NAMALWA (cell line): ENCODE measurements at regions not wholly inside any gene's neighbourhood (a gene's known extent, or its start where the extent isn't known, plus 50 kb on each side); places are given as distances from the start of the nearest gene placed in this dataset.

ENCODE experiments used
- DNase-seq: peaks from one replicate; pipeline ENCODE4 v3.0.0-alpha.2; 2015; ENCODE audit warnings: low spot score

DNA sequence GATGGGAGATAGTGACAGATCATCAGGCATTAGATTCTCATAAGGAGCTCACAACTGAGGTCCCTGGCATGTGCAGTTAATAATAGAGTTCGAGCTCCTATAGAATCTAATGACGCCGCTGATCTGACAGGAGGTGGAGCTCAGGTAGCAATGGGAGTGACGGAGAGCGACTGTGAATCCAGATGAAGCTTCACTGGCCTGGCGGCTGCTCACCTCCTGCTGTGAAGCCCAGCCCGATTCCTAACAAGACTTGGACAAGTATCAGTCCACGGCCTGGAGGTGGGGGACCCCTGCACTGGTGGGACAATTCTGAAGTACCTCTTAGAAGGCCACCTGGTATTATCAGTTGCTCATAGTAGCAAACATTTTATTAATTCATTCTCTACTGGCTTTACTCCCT lies 377.9 kb upstream of the ITGA1 start:
- no peak for DNase-seq

DNA sequence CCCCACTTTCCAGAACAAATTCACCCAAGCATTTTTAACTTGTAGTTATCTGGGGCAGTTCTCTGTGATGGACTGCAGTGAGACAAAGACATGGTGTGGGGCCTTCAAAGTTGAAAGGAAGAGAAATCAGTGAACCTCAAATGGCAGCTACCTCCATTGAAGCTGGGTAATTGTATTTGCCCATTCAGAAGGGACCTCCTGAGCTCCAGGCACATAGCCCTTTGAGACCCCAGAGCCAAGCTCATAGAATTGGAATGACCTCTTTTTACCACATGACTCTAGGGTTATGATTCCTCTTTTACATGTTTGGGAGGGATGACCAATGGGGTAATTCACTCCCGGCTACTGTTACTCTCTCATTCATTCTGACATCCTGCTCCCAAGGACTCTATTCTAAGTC lies 368.4 kb upstream of the ITGA1 start:
- no peak for DNase-seq

- DNase-seq, result no peak
These were observed 360.1 kb upstream of the ITGA1 start for GRCh38 chr5:52427615-52428014.

DNA sequence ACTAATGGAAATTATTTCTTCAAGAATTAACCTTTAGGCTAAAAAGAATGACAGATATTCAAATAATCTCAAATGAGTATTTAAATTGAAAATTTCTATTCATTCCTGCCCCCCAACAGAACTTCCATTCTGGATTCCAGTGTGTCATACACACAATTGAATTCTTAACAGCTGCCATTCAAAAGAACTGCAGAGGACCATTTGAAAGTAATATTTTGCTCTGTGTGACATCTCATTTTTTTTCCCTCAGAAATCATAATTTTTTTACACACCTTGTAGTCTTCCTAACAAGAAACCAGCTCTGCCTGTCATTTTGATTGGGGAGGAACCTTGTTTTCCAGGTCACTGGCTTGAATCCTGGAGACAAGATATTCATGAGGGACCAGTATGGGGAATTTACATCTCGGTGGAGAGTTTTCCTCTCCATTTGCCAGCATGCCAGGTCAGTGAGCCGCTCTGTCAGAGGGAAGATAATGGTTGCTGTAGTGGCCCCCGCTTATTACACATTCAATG lies 358.7 kb upstream of the ITGA1 start:
- no peak for DNase-seq

DNA sequence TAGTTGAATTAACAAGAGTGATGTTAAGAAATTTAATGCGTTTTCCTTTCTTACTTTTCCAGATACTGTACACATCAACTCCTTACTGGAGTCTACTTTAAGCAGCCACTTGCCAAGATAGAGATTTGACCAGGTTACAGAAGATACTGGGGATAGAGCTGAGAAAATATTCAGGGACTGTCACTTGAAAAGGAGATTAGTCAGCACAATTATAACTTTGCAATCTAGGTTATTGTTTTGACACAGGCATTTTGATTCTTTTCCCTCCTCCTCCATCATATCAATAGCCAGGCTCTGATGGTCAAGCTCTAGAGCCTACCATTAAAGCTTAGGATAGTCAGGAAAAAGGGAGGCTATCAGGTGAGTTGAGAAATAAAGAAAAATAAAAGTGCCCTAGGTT lies 345.9 kb upstream of the ITGA1 start:
- DNase-seq, result no peak

- DNase-seq, result no peak
These were observed 344.5 kb upstream of the ITGA1 start for GRCh38 chr5:52443187-52443586.

GRCh38 chr5:52448111-52448510 lies 339.6 kb upstream of the ITGA1 start:
- no peak for DNase-seq

DNA sequence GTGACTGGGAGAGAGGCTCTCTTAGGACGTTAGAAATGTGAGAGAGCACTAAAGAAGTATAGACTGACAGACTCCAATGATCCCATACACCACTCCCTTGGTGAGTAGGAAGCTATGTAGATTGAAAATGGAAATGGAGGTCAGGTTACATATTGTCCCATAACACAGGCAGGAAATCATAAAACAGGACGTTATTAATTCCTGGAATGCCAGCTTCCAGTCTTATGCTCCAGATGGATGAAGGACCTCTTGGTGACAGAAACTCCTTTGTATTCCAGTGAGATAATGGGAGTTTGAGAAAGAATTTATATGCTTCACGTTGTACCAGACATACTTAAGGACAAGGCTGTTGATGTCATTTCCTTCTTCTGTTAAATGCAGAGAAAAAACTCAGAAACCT lies 338.2 kb upstream of the ITGA1 start:
- DNase-seq, result no peak

DNA sequence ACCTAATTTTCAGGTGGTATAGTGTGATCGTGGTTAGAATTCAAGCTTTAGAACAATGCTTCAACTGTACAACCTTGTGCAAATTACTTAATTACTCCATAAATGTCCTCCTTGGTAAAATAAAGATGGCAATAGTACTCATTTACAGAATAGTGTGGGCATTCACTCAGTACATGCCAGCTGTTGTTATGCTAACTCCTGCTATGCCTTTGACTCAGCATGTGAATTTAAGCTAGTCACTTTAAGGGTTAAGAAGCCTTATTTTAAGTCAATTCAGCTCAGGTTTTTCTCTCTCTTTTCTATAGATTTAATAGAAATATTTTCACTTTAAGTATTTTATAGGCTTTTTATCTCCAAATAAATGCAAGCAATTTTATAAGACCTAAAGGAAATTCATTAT lies 335.6 kb upstream of the ITGA1 start:
- DNase-seq, result no peak

DNA sequence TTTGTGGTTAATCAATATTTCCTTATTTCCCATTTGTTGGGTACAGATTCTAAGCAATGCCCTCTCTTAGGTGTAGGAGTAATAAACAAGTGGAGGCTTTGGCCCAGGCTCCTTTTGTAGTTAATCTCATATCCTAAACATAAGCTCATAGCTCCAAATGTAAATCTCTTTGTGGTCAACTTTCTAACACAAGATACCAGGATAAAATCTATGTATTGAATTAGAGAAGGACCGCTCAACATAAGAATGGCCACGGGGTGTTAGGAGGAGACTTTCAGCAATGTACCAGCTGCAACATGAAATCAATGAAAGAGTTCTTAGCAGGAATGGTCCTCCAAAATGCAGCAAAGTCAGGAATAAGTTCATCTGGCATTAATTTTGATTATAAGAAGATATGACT lies 334.5 kb upstream of the ITGA1 start:
- DNase-seq, result no peak

DNA sequence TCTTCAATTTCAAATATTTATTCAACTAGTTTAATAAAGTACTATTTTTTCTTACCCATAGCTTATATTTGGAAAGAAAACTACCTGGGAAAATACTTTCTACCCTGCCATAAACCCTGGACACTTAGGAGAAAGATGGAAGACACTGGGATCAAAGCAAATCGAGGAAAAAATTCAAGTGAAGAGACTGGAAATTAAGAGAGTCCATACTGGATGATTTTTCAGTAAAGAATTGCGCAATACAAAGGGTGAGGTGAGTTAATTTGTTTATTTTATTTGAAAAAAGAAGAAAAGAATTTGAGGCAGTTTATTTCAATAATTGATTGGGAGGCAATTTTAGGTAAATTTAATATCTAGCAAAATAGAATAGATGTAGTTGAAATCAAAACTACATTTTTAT lies 331.8 kb upstream of the ITGA1 start:
- no peak for DNase-seq

- no peak for DNase-seq
These were observed 329.9 kb upstream of the ITGA1 start for GRCh38 chr5:52457810-52458209.

DNA sequence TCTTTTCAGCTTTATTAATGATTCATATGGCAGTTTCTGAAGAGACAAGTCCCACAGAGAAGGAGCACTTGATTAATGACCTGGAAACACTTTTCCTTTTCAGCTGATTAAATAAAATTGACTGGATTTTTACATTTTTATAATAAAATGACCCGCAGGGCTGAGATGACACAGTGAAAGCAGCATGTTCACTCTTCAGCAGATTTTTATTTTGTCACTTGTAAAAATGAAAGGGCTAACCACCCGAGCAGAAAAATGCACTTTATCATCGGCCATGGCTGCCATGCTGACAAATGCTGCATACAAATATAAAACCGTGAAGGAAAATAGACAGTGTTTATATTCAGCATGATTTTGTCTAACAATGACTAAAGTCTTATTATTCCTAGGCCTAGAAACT lies 321.6 kb upstream of the ITGA1 start:
- no peak for DNase-seq

DNA sequence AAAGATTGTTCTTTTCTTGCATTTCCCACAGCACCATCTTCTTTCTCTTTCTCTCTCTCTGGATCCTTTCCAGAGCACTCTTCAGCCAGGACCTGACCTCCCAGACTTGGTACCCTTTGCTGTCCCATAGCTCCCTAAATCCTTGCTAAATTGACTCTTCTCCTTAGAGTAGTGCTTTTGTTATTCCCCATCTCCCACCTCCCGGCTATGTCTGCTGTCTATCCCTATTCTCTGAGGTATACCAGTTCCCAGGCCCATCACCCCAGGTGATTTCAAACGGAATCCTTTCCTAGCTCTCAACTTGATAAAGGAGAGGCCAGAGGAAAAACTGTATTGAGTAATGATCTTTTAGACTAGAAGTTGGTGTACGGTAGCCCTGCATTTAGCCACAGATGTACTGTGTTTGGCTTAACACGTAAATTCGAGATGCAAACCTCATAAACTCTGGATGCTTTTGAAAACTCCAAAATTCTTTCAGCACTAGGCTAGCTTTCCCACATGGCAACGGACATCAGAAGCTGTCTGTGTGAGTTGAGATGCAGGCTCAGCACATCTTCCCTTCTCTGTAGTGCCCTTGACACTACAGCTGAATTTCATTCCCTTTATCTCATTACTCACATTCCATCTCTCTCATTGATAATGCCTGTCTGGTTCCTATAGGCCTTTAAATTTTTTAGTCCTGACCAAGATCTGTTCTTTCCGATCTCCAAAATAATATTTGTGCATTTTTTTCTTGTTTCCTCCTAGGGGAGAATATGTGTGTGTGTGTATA lies 320.8 kb upstream of the ITGA1 start:
- no peak for DNase-seq

DNA sequence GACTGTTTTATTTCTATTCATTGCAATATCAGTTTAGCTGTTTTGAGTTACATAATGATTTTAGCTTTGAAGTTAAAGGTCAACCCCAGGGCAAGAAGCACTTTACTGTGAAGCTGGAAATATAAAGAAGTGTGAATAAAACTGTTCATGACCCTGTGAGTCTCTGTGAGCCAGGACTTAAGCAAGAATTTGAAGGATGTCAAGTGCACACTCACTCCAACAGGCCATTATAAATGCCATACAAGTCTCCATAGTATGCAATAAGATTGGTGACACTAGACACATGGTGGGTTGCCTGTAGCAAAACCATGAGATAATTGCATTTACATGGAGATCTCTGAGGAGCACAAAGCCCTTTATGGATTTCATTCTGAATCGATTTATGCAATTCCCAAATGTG lies 318.7 kb upstream of the ITGA1 start:
- no peak for DNase-seq

DNA sequence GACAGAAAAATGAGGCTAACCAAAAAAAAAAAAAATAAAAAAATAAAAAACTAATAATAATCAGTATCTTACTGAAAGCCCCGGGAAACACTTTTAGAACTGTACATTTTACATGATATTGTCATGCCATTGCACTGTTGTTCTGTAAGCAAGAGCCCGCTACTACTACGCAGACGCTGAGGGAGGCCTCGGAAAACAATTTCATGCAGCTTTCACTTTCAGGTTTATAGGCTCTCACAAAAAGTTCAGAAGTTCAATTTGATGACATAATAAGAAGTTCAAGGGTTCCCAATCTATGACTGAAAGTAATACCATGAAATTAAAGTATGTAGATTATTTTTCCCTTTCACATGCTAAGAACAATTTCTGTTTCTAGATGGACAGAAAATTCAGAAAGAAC lies 318.3 kb upstream of the ITGA1 start:
- no peak for DNase-seq

- no peak for DNase-seq
These were observed 317.9 kb upstream of the ITGA1 start for GRCh38 chr5:52469835-52470234.

DNA sequence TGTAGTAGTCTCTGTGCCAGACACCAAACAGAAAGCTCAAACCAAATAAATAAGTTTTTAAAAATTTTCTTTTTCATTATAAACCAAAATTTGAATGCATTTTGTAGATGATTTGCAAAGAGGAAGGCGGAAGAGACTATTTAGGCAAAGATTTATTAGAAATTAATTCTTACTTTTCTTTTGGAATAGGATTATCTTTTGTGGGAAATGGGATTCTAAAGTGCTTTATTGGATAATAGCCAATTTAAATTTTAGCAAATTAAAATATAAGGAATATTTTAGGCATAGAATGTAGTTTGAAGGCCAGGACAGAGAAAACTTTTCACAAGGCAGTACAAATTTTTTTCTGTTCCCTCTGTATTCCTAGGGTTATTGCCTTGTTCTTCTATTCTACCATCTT lies 311.4 kb upstream of the ITGA1 start:
- DNase-seq, result no peak

DNA sequence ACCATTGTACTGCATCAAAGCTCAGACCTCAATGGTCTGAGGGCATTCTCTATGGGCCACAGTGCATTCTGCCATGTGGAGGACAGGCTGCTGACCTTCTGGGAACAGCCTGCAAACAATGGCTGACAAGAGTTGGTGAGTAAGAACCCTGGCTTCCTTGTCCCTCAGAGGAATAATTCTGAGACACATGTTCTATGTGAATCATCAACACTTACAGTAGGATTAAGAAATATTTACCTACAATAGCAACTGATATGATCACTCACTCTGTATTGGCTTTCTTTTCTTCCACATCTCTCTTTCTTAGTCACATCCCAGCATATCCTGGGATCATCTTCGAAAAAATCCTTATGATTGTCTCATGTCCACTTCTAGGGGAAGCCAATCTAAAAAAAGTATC lies 306.5 kb upstream of the ITGA1 start:
- DNase-seq, result no peak

- no peak for DNase-seq
These were observed 305.9 kb upstream of the ITGA1 start for GRCh38 chr5:52481851-52482250.

DNA sequence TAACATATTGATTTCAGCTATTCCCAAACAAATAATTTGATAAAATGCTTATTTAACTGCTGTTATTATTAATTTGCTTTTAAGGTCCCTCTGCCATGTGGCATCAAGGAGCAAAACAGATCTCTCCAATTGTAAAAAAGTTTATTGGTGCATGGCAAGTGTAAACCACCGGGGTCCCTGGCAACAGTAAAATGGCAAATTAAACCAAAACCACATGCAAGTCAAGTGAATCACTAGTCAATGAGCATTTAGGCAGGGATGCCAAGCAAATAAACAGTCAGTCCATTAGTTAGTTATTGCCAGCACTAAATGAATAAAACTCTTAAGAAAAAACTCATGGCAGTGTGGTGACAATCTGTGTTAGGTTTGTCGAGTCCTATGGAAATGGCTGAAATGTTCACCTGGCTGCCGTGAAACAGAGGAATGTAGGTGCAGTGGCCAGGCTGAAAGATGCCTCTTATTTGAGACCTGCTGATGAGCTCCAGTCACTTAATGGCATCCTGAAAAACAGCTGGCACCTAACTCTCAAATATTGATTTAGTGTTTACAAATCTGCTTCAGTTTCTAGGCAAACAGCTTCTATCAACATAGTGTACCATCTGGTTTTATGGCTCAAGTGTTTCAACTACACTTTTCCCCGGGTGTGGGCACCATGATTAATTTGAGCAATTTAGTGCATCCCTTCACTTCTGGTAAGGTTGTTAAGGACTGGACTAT lies 296.5 kb upstream of the ITGA1 start:
- DNase-seq, result no peak

- no peak for DNase-seq
These were observed 295.9 kb upstream of the ITGA1 start for GRCh38 chr5:52491818-52492217.

- DNase-seq, result no peak
These were observed 290.5 kb upstream of the ITGA1 start for GRCh38 chr5:52497133-52497693.
